Left hindlimb (tissue), 1 donor: ENCODE measurements at regions not wholly inside any gene's neighbourhood (a gene's known extent, or its start where the extent isn't known, plus 50 kb on each side); places are given as distances from the start of the nearest gene placed in this dataset.
"Not testable (repeated sequence)": the region's sequence is repeated elsewhere in the genome, so short reads cannot be mapped to it uniquely, and the experiment has no call there.

Experiments
- DNase-seq: peaks from one replicate; pipeline ENCODE4 v3.0.0-alpha.2; 2018

GRCh38 chr7:47188653-47189315 lies 393.1 kb downstream of the TNS3 start:
- no peak for DNase-seq

GRCh38 chr7:47188136-47188535 lies 393.8 kb downstream of the TNS3 start:
- DNase-seq, result no peak

GRCh38 chr7:47186316-47186715 lies 395.6 kb downstream of the TNS3 start:
- DNase-seq, result no peak

GRCh38 chr7:47185839-47186238 lies 396.1 kb downstream of the TNS3 start:
- DNase-seq, result no peak

GRCh38 chr7:47185170-47185569 lies 396.7 kb downstream of the TNS3 start:
- no peak for DNase-seq

GRCh38 chr7:47183862-47184590 lies 397.9 kb downstream of the TNS3 start:
- DNase-seq, result peak; percentile 64

- DNase-seq, result peak; percentile 53
Measured at GRCh38 chr7:47181746-47182361, 400.1 kb downstream of the TNS3 start.

GRCh38 chr7:47180516-47180826 lies 401.4 kb downstream of the TNS3 start:
- DNase-seq, result no peak

GRCh38 chr7:47179812-47180515 lies 401.9 kb downstream of the TNS3 start:
- peak; percentile 80 for DNase-seq

- DNase-seq, result not testable (repeated sequence)
Measured at GRCh38 chr7:47172602-47173539, 409.0 kb downstream of the TNS3 start.

- no peak for DNase-seq
Measured at GRCh38 chr7:47170516-47170915, 411.4 kb downstream of the TNS3 start.

- no peak for DNase-seq
Measured at GRCh38 chr7:47154791-47155190, 427.1 kb downstream of the TNS3 start.

GRCh38 chr7:47153576-47153975 lies 428.3 kb downstream of the TNS3 start:
- no peak for DNase-seq

GRCh38 chr7:47153058-47153457 lies 428.9 kb downstream of the TNS3 start:
- DNase-seq, result no peak

- no peak for DNase-seq
Measured at GRCh38 chr7:47152307-47152706, 429.6 kb downstream of the TNS3 start.

- no peak for DNase-seq
Measured at GRCh38 chr7:47150497-47151260, 431.2 kb downstream of the TNS3 start.

- DNase-seq, result no peak
Measured at GRCh38 chr7:47149971-47150370, 431.9 kb downstream of the TNS3 start.

- DNase-seq, result no peak
Measured at GRCh38 chr7:47149208-47149839, 432.6 kb downstream of the TNS3 start.

GRCh38 chr7:47148536-47149207 lies 433.2 kb downstream of the TNS3 start:
- no peak for DNase-seq

GRCh38 chr7:47147213-47147631 lies 434.7 kb downstream of the TNS3 start:
- DNase-seq, result no peak

- no peak for DNase-seq
Measured at GRCh38 chr7:47145982-47146381, 435.9 kb downstream of the TNS3 start.
